Breast epithelium (tissue), 3 donors: ENCODE measurements at regions not wholly inside any gene's neighbourhood (a gene's known extent, or its start where the extent isn't known, plus 50 kb on each side); places are given as distances from the start of the nearest gene placed in this dataset.

Source experiments
- CTCF ChIP-seq, 3 donors: fragments of 450-650 bp; IDR thresholded peaks; one replicate each; pipeline ENCODE4 v1.5.1; 2016 to 2017; ENCODE audit warnings: antibody characterized with exemption in 3 of 3, mild to moderate bottlenecking in 3 of 3, moderate library complexity in 3 of 3
- POLR2A ChIP-seq: fragments of 450-650 bp; IDR thresholded peaks from one replicate; pipeline ENCODE4 v1.6.1; 2016; ENCODE audit warnings: antibody characterized with exemption, mild to moderate bottlenecking, moderate library complexity
- POLR2AphosphoS5 ChIP-seq, 3 donors: sonication (generic); formaldehyde crosslinking; IDR thresholded peaks; one replicate each; pipeline ENCODE4 v1.6.1; 2017; ENCODE audit warnings: antibody characterized with exemption in 3 of 3

GRCh38 chr12:126362493-126362892 is 1297.3 kb downstream of the AACS start:
- TF ChIP-seq CTCF (IDR thresholded peaks at IDR 0.05) (no peak), POLR2A (no peak), POLR2AphosphoS5 (IDR thresholded peaks at IDR 0.05) (no peak)
